ENCODE measurements at regions not wholly inside any gene's neighbourhood (a gene's known extent, or its start where the extent isn't known, plus 50 kb on each side); places are given as distances from the start of the nearest gene placed in this dataset.
"Not testable (repeated sequence)": the region's sequence is repeated elsewhere in the genome, so short reads cannot be mapped to it uniquely, and the experiment has no call there.

DNA sequence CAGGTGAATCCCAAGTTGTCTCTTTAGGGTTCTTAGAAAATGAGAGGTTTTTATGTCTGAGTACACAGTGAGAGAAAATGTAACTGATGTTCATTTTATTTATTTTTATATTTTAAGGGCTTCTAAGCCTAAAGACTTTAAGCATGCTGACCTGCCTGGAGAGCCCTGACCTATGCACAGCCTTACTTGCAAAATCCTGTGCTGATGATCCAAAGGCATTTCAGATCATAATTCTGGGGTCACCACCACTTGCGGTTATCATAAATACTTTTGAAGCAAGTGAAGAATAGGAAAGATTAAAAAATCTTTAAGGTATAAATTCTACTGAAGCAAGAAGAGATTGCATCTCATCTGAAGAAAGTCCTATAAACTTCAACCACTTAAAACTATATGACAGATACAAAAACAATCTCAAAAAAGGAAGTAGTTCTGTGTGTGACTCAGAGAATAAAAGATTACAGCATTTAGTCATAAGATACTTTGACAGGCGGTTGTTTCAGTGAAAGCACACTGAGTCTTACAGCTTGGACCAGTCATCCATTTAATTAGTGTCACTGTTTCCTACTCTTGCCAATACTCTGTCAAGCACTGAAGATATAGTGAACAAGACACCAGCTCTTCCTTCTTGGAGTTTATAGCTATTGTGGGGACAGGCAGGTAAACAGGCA lies 245.2 kb upstream of the DIPK2B start:
- peak; percentile 82 for DNase-seq

DNA sequence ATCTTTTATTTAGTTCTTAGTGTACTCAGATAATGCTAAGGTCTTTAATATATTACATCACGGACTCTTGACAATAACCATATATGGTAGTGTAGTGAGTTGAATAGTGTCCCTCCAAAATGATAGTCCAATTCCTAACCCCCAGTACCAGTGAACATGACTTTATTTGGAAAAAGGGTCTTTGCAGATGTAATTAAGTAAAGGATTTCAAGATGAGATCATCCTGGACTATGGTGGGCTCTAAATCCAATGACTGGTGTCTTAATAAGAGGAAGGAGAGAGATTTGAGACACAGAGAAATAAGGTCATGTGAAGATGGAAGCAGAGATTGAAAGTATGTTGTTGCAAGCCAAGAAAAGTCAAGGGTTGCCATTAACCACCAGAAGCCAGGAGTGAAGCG lies 236.5 kb upstream of the DIPK2B start:
- no peak for DNase-seq

DNA sequence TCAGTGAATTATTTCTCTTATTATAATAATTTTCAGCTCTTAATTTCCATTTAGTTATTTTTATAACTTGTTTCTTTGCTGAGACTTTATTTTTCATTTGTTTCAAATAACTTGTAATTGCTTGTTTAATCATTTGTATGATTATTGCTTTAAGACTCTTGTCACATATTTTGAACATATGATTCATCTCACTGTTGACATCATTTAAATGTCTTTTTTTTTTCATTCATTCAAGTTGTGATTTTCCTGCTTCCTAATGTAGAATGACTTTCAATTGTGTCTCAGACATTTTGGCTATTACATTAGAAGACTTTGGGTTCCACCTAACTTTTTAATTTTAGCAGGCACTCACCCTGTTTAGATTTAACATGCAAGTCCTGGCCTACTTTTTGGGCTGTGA lies 234.8 kb upstream of the DIPK2B start:
- no peak for DNase-seq

DNA sequence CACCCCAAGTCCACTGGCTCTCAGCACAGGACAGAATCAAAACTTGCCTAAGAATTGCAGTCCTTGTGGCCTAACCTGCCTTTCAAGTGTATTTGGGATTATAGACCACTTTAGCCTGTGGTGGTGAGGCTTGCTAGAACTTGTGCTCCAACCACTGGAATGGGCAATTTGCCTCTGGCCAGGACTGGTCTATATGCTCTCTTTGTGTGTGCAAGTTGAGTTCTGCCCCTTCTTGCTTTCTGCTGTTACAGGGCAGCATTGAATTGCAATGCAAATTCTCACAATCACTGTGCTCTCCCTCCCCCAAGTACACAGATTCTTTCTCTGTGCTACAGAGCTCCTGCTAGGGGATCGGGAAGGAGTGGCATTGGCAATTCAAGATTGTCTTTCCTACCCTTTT lies 233.6 kb upstream of the DIPK2B start:
- peak; percentile 41 for DNase-seq

GRCh38 chrX:45428831-45429230 lies 228.2 kb upstream of the DIPK2B start:
- peak; percentile 82 for DNase-seq

GRCh38 chrX:45424326-45424725 lies 223.7 kb upstream of the DIPK2B start:
- DNase-seq, result peak; percentile 27

GRCh38 chrX:45422216-45422925 lies 221.7 kb upstream of the DIPK2B start:
- peak; percentile 66 for DNase-seq

GRCh38 chrX:45421806-45422205 lies 221.1 kb upstream of the DIPK2B start:
- no peak for DNase-seq

DNA sequence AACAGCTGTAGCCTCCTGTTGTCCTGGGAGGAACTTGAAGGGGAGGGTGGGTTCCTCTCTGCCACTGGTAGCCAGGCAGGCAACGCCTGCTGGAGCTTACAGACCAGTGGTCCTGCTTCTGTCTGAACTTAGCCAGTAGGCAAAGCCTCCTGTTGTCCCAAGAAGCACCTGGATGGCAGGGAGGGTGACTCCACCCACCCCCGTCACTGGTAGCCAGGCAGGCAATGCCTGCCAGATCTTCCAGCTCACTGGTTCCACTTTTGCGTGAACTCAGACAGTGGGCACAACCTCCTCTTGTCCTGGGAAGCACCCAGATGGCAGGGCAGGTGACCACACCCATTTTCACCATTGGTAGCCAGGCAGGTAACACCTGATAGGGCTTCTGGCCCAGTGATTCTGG lies 203.5 kb upstream of the DIPK2B start:
- no peak for DNase-seq

- no peak for DNase-seq
These were observed 201.2 kb upstream of the DIPK2B start for GRCh38 chrX:45401923-45402322.

GRCh38 chrX:45400951-45401725 lies 200.5 kb upstream of the DIPK2B start:
- DNase-seq, result not testable (repeated sequence)

GRCh38 chrX:45400027-45400779 lies 199.5 kb upstream of the DIPK2B start:
- DNase-seq, result peak; percentile 81

GRCh38 chrX:45385757-45386156 lies 185.1 kb upstream of the DIPK2B start:
- peak; percentile 74 for DNase-seq

GRCh38 chrX:45381841-45382240 lies 181.2 kb upstream of the DIPK2B start:
- no peak for DNase-seq

GRCh38 chrX:45381366-45381765 lies 180.7 kb upstream of the DIPK2B start:
- DNase-seq, result no peak

DNA sequence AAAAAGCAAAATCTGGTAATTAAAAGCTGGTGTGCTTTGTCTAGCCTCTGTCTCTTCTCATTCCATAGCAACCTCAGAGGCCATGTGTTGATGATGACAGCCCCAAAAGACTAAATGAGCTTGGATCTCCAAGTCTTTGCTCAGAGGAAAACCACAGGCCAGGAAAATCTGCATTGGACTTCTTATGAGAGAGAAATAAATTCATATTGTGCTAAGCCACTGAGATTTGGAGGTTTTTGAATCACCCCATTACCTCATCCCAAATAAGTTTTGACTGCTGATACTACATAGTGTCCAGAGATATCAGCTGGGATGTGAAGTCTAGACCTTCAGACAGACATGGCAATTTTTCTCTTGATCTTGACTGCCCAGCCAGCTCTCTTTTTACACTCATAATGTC lies 178.6 kb upstream of the DIPK2B start:
- peak; percentile 61 for DNase-seq

DNA sequence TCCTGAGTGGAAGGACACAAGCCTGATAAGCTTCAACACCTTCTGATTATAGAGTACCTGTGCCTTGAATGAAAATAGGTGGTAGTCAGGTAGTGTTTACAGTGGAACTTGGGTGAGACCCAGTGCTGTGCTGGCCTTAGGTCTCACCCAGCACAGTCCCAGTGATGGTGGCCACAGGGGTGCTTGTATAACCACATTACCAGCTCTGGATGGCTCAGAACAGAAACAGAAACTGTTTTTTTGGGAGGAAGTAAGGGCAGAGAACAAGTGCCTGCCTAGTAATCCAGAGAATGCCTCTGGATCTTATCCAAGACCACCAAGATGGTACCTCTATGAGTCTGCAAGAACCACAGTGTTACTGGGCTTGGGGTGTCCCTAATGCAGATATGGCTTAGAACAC lies 171.5 kb upstream of the DIPK2B start:
- DNase-seq, result no peak

GRCh38 chrX:45368705-45369104 lies 168.0 kb upstream of the DIPK2B start:
- no peak for DNase-seq

- no peak for DNase-seq
These were observed 162.9 kb upstream of the DIPK2B start for GRCh38 chrX:45363596-45363995.

GRCh38 chrX:45360571-45360970 lies 159.9 kb upstream of the DIPK2B start:
- DNase-seq, result no peak

- no peak for DNase-seq
These were observed 157.7 kb upstream of the DIPK2B start for GRCh38 chrX:45358392-45358791.

- peak; percentile 79 for DNase-seq
These were observed 152.8 kb upstream of the DIPK2B start for GRCh38 chrX:45353456-45353855.

DNA sequence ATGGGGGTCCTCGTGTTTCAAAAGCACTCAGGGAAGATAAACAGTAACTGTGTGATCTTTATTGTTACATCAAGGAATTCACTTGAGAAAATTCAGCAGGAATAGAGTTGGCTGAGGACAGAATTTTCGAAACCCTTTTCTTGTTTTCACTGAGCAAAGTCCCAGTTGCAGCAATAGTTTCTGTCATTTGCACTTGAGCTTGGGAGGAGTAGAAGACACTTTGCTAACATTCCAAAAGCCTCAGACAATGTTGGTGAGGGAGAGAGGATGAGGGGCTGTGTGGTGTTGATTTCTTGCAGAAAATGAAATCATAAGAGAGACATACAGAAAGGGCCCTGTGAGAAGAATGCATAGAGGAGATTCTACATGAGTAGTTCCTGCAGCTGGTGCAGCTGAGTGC lies 151.9 kb upstream of the DIPK2B start:
- peak; percentile 36 for DNase-seq
